Daoy (cell line): ENCODE measurements at regions not wholly inside any gene's neighbourhood (a gene's known extent, or its start where the extent isn't known, plus 50 kb on each side); places are given as distances from the start of the nearest gene placed in this dataset.

Source experiments
- DNase-seq: peaks from one replicate; pipeline ENCODE4 v3.0.0-alpha.2; 2015; ENCODE audit warnings: low read depth

DNA sequence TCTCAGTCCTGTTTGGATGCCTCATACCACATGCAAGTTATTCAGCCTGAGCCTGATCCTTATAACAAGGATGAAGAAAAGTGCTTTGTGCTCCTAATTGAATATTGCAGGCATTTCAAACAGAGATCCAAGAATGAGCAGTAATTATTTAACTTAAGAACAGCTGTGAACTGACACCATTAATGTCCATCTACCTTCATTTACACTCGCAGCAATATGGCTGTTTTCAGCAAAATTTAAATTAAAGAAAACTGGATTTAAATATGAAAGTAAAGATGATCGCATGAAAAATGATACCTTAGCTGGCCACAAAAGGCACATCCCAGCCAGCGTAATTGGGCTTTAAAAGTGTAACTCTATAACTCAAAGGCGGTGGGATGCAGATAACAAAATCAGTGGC lies 466.3 kb downstream of the GALC start:
- DNase-seq, result no peak

DNA sequence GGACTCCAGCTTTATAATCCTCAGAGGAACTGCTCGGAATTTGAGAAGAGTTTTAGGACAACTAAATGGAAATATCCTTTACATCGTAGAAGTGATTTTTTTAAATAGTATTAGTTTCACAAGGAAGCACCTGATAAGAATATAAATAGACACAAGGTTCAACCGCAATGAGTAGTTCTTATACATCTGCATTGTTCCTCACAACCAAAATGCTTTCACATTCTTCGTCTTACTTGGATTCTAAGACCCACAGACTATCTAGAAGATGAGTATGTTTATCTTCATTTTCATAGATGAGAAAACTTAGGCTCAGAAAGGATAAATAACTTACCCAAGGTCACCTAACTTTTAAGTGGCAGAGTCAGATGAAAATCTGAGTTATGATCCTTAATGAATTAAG lies 469.0 kb downstream of the GALC start:
- DNase-seq, result no peak

DNA sequence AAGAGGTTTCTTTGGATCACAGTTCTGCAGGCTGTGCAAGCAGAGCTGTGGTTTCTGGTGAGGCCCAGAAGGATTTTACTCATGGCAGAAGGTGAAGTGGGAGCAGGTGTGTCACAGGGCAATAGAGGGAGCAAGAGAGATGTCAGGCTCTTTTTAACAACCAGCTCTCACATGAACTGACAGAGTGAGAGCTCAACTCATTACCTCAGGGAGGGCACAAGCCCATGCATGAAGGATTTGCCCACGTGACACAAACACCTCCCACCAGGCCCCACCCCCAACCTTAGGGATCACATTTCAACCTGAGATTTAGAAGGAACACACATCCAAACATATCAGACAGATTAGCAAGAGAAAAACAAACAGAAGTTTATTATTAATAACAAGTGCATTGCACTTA lies 470.4 kb downstream of the GALC start:
- no peak for DNase-seq

DNA sequence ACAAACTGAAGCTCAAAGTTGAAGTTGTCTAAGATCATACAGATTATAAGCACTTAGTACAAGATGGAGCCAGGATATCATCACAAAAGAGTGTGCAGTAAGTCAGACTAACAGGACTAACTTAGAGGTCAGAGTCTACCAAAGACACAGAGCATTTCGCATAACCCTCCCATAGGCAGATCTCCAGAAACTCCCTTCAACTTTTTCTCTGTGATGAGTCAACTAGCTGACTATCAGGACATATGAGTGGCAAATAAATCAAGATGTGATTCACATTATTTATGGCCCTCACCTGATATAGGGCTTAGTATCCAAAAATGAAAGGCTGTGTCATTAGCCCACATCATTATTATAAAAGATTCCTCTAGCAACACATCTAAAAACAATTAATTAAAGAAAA lies 484.6 kb downstream of the GALC start:
- DNase-seq, result no peak

DNA sequence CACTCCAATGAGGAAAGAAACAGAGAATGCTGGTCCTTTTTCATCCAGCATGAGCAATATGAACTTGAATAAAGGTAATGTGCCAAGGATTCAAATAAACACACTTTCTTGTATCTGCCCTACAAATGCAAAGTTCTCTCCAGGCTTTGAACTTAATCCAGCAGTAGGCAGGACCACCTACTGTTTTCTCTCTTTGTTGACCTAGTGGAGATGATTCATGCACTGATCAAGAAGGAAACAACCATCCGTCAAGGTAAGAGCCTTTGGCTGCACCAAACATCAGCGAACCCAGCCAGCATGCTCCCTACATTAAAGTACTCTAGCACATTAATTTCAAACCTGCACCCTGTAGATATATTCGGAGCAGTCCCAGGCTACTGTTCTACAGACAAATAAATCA lies 489.3 kb downstream of the GALC start:
- no peak for DNase-seq

DNA sequence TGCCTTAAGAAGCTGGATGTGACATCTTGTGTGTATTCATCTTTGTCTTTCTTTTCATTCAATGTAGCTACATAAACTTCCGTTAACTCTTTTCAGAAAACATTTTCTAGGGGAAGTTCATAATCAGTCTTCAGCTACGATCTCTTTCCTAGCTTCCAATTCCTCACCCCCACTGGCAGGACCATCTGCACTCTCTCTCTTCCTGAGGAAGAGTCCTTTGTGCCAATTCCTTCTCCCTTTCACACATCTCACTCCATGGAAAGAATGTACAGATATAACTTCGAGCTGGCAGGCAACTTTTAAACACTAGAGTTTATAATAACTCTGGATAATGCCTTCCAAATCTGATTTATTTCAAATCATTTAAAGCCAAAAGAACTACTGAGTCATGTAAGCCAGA lies 495.7 kb downstream of the GALC start:
- no peak for DNase-seq

DNA sequence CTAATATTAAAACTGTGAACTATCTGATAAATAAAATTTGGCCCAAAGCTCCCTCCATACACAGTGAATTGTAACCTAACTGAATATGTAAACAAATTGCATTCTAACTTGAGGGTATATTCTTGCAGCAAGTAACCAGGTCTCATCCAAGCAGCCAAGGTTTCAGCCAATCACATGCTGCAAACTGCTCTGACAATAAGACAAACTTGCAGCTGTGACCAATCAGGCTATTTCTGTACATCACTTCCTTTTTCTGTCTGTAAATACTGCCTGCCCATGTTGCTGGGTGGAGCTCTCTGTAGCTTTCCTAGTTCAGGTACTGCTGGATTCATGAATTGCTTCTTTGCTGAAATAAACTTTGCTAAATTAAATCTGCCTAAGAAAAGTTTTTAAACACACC lies 499.0 kb downstream of the GALC start:
- no peak for DNase-seq

DNA sequence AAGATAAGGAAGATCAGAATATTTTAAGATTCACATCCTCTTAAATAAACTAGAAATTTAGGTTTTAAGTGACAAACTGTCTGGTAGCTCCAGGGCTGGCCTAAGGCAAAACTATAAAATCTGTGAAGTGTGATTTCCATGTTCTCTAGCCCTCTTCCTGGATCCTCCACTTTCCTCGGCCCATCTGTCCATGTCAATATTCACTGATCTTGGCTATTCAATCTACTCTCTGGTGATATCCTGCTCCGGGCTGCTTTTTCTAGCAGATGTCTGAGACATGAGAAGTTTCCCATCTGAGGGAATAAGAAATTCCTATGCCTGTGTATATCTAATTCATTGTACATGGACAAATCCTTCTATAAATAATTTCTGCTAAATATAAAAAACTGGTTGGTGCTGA lies 500.4 kb downstream of the GALC start:
- no peak for DNase-seq

DNA sequence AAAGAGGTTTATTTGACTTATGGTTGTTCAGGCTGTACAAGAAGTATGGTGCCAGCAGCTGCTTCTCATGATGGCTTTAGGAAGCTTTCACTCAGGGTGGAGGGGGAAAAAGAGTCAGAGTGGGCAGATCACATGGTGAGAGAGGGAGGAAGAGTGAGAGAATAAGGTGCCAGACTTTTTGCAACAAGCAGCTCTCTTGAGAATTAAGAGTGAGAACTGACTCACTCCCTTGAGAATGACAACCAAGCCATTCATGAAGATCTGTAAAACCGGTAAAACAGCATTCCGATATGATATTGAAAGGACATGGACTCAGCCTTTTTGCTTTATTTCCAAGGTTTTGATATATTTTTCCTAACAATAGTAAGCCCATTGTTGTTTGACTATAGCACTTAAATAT lies 501.2 kb downstream of the GALC start:
- no peak for DNase-seq

DNA sequence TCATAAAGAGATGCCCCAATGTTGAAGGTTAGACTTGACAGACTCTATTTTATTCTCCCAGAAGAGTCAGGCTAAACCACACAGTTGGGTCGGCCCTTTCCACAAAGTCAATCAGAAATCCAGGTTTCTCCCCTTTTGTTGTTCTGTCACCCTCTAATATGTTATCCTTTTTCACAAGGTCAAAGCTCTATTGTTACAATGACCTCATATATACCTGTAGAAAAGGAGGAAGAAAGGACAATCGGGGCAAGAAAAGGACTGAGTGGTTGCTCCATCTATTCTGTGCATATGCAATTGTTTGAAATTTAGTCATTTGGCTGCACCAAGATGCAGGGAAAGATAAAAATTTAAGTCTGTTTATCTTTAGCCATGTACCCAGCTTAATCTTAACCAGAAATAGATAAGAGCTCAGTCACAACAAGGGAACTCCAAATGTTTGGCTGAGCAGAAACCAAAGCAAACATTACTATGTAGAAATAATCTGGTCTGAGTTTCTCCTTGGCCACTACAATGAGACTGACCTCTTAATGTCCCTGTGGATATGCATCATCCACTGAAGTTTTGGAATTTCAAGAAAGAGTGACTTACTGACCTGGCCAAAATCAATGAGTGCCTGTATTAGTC lies 503.7 kb downstream of the GALC start:
- no peak for DNase-seq

DNA sequence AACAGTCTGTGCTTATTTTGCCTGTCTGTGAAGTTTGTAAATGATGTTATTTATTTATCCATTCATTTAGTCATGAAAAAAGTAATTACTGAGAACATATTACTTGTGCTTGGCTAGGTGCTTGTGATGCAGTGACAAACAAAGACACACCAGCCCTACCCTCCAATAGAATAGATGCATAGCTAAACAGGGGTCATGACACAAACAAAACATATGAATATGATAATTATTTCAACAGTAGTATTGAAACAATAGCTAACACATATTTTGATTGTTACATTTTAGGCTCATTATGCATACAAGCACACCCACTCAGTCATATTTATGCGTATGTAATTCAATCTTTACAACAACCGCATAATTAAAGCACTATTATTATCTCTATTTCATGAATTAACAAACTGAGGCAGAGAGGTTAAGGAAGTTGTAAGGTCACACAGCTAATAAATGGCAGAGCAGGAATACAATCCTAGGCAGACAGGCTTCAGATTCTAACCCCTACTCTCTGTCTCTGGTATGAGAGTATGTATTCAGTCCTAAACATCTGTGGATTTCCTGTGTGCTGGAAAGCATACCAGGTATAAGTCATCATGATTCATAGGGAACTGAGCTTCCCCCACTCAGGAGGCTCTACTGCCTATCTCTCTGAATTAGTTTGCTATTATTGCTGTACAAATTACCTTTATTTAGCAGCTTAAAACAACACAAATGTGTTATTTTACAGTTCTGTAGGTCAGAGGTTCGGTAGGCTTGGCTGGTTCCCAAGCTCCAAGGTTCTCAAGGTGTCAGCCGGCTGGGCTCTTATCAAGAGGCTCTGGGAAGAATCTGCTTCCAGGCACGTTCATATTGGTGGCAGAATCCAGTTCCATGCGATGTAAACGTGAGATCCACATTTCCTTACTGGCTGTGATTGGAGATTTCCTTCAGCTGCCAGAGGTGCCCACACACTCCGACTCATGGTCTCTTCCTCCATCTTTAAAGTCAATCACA lies 509.4 kb downstream of the GALC start:
- DNase-seq, result peak; percentile 60

DNA sequence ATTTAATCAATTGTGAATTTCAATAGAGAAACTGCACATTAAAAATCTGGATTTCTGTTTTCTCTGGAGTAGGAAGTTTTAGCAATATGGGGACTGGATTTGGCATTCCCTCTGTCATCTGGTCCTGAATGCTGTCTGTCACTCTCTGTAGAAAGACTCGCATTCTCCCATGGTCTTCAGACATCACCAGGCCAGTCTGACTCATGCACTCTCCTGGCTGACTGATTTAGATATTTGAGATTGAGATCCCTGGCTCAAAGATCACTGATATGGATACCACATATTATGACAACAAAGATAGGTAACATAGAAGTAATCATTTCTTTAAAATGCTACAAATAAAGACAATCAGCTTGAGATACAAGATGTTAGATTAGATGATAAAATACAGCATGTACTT lies 524.5 kb downstream of the GALC start:
- DNase-seq, result no peak

DNA sequence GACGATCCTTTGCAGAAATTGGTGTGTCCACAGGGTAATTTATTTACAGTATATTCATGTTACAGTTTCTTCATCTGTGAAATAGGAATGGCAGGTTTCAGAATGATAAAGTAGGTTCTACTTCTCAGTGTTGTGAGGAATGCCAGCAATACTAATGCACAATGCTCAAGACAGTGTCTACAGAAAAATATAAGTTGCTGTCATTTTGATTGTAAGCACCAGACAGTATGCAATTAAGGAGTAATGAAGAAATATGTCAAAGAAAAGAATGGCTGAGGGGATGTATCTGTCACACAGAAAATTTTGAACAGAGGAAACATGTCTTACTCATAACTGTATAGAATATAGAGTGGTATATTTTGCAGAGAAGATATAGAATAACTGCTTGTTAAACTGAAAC lies 525.4 kb downstream of the GALC start:
- no peak for DNase-seq

DNA sequence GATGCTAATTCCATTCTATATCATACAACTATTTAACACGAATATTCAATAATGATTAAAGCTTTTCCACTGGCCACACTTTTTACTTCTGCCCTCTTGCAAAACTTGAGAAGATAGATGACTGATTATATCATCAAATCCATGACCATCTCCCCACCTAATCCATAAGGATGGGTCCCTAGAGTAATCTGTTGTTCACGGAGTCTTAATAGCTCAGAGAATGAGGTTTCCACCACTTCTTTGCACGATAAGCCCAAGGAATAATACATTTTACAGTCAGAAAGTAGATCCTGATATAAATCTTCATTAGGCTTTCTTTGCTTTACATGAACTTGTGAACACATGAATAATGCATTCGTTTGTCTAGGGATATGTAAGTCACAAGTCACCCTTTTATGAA lies 527.2 kb downstream of the GALC start:
- DNase-seq, result no peak

DNA sequence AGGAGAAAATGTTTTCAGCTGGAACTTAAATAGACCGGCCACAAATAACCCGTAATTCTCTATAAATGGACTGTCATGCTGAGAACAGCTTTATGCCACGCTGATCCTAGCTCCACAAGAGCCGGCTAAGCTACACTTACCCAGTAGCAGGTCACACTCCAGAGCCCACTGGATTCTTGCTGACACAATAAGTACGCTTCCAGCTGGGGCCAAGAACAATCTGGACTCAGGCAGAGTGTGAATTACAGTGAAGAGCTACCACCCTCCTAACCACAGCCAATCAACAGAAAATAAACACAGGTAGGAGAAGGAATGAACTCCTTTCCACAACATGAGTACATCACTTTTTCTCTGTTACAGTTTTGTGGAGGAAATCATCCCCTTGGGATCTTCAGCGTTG lies 531.3 kb downstream of the GALC start:
- DNase-seq, result no peak

DNA sequence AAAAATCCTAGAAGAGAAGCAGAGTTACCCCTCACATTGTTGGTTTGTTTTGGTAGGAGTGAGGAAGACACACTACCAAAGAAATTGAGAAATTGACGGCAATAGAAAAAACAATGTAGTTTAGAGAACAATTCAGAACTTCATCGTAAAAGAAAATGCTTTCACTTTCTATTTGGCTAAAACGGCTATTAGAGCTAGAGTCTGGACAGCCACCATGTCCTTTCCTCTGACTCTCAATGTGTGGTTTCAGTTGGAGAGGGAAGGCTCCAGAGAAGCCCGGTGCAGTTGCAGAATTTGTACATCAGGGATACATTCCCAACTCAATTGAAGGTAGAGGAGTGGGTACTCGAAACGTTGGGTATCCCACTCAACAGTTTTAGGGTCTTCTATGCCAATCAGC lies 535.3 kb downstream of the GALC start:
- DNase-seq, result peak; percentile 27

DNA sequence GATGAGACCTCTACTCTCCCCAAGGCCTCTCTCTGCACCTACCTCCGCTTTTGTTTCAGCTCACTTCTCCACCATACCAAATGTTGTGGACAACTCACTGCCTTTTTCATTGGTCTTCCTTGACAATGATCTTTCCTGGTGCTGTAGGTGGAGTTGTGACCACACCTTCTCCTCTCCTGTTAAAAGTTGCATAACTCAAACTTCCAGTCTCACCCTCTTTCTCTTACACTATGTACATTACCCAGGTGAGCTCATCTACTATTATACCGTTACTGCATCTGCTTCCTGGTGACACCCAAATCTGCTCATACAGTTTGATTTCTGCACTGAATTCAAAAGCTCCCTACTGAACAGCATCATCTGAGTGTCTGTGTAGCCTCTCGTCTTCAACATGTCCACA lies 542.8 kb downstream of the GALC start:
- DNase-seq, result no peak

DNA sequence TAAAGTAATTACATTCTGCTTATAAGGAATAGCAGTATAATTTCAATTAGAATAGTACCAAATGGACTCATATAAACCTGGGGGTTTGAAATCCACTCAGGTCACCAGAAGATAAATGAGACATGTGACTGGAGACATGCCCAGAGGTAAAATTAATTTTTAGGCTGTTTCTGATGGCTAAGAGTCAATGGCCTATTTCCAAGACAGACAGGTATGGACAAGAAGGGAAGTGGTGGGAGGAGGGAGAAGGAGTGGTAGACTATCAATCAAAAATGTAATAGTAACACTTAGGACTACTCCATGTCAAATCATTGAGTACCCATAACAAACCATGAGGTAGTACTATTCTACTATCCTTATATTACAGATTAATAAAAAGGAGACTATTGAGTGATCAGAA lies 544.0 kb downstream of the GALC start:
- DNase-seq, result no peak

DNA sequence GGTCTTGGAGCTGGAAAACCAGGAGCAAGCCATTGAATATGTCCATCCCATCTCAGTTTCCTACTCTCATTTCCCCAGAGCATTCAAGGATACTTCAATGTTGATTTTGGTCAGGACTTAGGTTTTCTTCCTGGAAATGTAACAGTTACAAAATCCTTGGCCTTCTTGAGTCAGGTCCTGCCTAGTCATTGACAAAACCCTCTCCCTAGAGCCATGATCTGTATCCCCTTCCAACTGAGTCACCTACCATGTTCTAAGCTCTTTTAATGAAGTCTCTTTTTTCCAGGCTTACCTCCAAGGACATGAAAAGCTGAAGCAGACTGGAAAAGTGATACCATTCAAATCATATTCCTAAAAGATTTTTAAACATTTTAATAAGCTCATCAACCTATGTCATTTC lies 549.2 kb downstream of the GALC start:
- no peak for DNase-seq

DNA sequence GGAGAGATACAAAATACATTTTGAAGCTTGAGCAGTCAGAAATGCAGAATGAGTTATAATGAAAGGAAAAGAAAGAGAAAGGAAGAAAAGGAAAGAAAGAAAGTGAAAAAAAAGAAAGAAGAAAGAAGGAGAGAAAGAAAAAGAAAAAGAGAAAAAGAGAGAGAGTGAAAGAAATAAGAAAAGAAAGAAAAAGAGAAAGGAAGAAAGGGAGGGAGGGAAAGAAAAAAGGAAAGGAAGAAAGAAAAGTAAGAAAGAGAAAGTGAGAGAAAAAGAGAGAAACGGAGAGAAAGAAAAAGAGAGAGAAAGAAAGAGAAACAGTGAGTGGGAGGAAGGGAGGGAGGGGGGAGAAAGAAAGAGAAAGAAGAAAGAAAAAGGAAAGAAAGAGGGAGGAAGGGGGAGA lies 549.9 kb downstream of the GALC start:
- no peak for DNase-seq

DNA sequence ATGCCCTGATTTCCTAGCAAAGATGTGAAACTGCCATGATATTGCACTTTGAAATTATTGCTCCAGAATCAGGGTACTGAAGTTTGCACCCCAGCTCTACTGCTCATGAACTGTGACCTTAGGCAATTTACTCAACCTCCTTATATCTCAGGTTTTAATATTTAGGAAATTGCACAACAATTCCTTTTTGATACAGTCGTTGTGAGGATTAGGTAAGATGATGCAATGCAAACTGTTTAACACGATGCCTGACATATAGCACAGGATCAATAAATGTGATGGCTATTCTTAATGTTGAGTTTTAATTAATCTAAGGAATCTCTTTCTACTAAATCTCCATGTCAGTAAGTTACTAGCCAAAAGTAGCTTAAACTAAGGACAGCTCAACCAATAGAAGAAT lies 555.8 kb downstream of the GALC start:
- DNase-seq, result no peak

DNA sequence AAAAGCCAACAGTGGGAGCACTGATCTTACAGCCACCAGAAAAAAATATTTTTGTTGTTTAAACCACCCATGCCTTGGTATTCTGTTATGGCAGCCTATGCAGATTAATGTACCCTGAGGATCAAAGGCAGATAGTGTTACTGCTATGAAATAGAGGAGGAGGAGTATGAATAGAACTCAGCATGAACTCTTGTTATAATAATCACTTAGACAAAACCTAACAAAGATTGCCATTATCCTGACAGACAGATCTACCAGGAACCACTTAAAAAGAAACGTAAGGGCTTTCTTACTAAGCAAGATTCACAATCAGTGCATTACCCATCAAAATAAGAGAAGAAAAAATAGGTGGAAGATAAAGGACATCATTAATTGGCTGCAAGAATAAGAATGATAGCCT lies 558.3 kb downstream of the GALC start:
- no peak for DNase-seq

DNA sequence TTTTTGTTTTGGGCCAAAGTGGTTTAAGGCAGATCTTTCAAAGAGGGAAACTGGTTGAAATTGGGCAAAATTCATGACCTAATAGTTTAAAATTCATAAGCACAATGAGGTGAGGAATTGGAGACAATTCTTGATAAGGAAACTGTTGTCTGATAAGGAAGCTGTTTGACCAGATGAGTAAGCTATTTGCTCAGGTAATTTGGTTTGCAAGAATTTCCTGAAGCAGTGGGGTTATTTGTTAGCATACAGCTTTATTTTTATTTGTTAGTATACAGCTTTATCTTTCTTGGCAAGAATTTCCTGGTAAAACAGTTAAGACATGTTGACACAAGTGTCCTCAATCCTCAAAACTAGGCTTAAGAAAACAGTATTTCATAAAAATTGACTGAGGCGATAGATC lies 559.0 kb downstream of the GALC start:
- DNase-seq, result no peak

DNA sequence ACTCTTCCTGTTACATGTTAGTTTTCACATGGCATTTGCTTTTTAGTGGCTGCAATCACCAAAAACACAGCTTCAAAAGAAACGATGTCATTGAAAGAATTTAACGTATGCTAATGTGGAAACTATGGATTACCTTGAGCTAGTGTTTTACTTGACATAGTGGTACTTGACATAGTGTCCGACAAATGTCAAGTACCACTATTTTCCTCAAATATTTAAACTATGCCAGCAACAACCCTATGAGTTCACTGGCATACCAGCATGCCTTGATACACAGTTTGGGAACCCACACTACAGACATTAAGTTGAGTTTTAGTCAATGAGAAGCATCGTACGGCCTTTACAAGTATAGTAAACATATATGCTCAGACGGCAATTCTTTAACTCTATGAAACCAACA lies 560.3 kb downstream of the GALC start:
- no peak for DNase-seq
